HFFc6 (cell line): ENCODE measurements at regions not wholly inside any gene's neighbourhood (a gene's known extent, or its start where the extent isn't known, plus 50 kb on each side); places are given as distances from the start of the nearest gene placed in this dataset.

Experiments used
- DNase-seq: peaks from one replicate; pipeline ENCODE4 v3.0.0-alpha.2; 2018
- H3K27ac Mint-ChIP-seq: 2 replicates; pipeline ENCODE4 v1.8.0; 2020; ENCODE audit warnings: mild to moderate bottlenecking, mixed read lengths
- H3K27me3 Mint-ChIP-seq: 2 replicates; pipeline ENCODE4 v1.8.0; 2021; ENCODE audit warnings: mild to moderate bottlenecking, moderate library complexity, mixed read lengths; ENCODE audit not compliant: insufficient read depth
- H3K36me3 Mint-ChIP-seq: 2 replicates; pipeline ENCODE4 v1.8.0; 2021; ENCODE audit warnings: low read depth, mixed read lengths
- H3K4me1 Mint-ChIP-seq: 2 replicates; pipeline ENCODE4 v1.8.0; 2020; ENCODE audit warnings: low read depth, mixed read lengths
- H3K4me3 Mint-ChIP-seq: 2 replicates; pipeline ENCODE4 v1.8.0; 2020; ENCODE audit warnings: mild to moderate bottlenecking, moderate library complexity, mixed read lengths
- H3K9me3 Mint-ChIP-seq: 2 replicates; pipeline ENCODE4 v1.8.0; 2020; ENCODE audit warnings: mild to moderate bottlenecking, mixed read lengths
- CTCF ChIP-seq: fragments of 200-600 bp; sonication (generic); IDR thresholded peaks from 2 replicates; pipeline ENCODE4 v1.5.0; 2021; ENCODE audit warnings: antibody characterized with exemption, mild to moderate bottlenecking

GRCh38 chr5:163381832-163382231 is 55.6 kb upstream of the CCNG1 start:
- Mint-ChIP-seq H3K27me3 (no peaks in the 10 kb centered on the region; the same call in 1 of the 2 replicates), H3K36me3 (no peaks in the 10 kb centered on the region), H3K9me3 (no peaks in the 10 kb centered on the region), H3K27ac (no peak overlapping the region), H3K4me1 (peaks cover 10% of the 10 kb centered on the region), H3K4me3 (no peak overlapping the region)
- DNase-seq = no peak
- TF ChIP-seq CTCF = no peak

- H3K9me3 Mint-ChIP-seq = no peaks in the 10 kb centered on the region
- peaks cover 10% of the 10 kb centered on the region for H3K4me1 Mint-ChIP-seq
- H3K36me3 Mint-ChIP-seq = no peaks in the 10 kb centered on the region
- DNase-seq = no peak
- H3K27ac Mint-ChIP-seq = no peak overlapping the region
- TF ChIP-seq CTCF = no peak
- no peaks in the 10 kb centered on the region; the same call in none of the 2 replicates for H3K27me3 Mint-ChIP-seq
- H3K4me3 Mint-ChIP-seq = no peak overlapping the region
These were observed 53.6 kb upstream of the CCNG1 start for GRCh38 chr5:163383754-163384153.

GRCh38 chr5:163384669-163385068 is 52.7 kb upstream of the CCNG1 start:
- no peaks in the 10 kb centered on the region for H3K36me3 Mint-ChIP-seq
- H3K4me1 Mint-ChIP-seq = peaks cover 4% of the 10 kb centered on the region
- H3K27ac Mint-ChIP-seq = no peak overlapping the region
- H3K4me3 Mint-ChIP-seq = no peak overlapping the region
- no peaks in the 10 kb centered on the region for H3K9me3 Mint-ChIP-seq
- no peaks in the 10 kb centered on the region; the same call in none of the 2 replicates for H3K27me3 Mint-ChIP-seq
- DNase-seq = no peak
- TF ChIP-seq CTCF = no peak

- no peaks in the 10 kb centered on the region; the same call in none of the 2 replicates for H3K27me3 Mint-ChIP-seq
- H3K4me1 Mint-ChIP-seq = no peaks in the 10 kb centered on the region
- TF ChIP-seq CTCF = no peak
- no peaks in the 10 kb centered on the region for H3K9me3 Mint-ChIP-seq
- H3K36me3 Mint-ChIP-seq = no peaks in the 10 kb centered on the region
- no peak for DNase-seq
- H3K27ac Mint-ChIP-seq = no peak overlapping the region
- H3K4me3 Mint-ChIP-seq = no peak overlapping the region
These were observed 52.1 kb upstream of the CCNG1 start for GRCh38 chr5:163385271-163385670.

GRCh38 chr5:163385824-163386223 is 51.6 kb upstream of the CCNG1 start:
- Mint-ChIP-seq H3K4me1 (no peaks in the 10 kb centered on the region), H3K9me3 (no peaks in the 10 kb centered on the region), H3K36me3 (no peaks in the 10 kb centered on the region), H3K27ac (no peak overlapping the region), H3K27me3 (no peaks in the 10 kb centered on the region; the same call in none of the 2 replicates), H3K4me3 (no peak overlapping the region)
- no peak for TF ChIP-seq CTCF
- no peak for DNase-seq

GRCh38 chr5:163386352-163386751 is 51.0 kb upstream of the CCNG1 start:
- Mint-ChIP-seq H3K4me3 (no peak overlapping the region), H3K4me1 (no peaks in the 10 kb centered on the region), H3K9me3 (no peaks in the 10 kb centered on the region), H3K36me3 (no peaks in the 10 kb centered on the region), H3K27ac (no peak overlapping the region), H3K27me3 (no peaks in the 10 kb centered on the region; the same call in none of the 2 replicates)
- no peak for TF ChIP-seq CTCF
- no peak for DNase-seq
